ENCODE measurements at regions not wholly inside any gene's neighbourhood (a gene's known extent, or its start where the extent isn't known, plus 50 kb on each side); places are given as distances from the start of the nearest gene placed in this dataset.
"Not testable (repeated sequence)": the region's sequence is repeated elsewhere in the genome, so short reads cannot be mapped to it uniquely, and the experiment has no call there.

DNA sequence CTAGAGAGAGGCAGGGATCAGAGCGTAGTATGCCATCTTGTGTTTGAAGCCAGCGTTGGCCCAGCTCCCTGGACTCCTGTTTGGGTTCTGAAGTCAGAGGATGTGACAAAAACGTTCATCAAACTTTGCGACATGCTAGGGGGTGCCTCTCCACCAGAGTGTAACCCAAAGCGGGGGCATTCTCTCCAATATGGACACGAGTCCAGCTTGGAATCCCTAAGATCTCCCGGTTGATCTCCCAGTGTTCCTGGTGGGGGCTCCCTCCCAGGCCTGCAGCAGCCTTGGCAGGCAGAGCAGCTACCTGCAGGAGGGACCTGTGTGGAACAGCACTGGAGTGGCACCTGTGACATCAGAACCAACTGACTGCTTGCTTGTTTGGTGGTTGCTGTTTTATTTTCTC lies 218.8 kb upstream of the ECI2 start:
- DNase-seq (ENCODE audit: low read depth in 2 of 2) = no peak

DNA sequence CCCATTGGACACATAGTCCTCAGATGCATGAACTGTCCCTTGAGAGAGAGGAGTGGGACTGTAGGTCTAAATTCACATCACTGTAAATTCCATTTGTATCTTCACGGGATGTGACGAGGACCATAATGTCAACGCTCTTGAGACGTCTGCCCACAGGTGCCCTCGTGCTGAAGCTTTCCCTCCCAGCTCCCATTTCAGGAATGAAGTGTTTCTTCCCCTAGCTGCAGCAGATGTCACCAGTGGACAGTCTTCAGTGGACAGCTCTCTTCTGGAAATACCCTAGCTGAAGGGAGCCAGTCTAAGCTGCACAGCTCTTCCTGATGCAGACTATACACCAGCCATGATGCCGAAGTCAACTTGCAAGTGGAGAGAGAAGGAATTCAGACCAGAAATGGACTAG lies 217.4 kb upstream of the ECI2 start:
- no peak for DNase-seq (ENCODE audit: low read depth in 2 of 2)

DNA sequence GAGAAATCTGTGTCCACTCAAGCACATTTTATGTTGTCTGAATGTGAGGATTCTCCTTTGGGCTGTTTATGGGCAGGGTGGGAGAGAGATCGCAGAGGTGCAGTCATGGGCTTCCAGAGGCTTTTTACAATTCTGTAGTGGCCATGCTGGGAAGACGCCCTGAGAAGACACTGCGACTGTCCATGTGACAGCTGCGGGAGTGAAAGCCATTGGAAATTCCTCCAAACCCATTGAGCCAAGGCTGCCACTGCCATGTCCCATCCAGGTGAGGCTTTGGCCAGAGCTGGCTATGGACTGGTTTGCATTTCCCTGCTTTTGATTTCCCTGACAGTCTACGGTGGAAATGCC lies 216.9 kb upstream of the ECI2 start:
- DNase-seq (ENCODE audit: low read depth in 2 of 2) = no peak

- no peak for DNase-seq (ENCODE audit: low read depth in 2 of 2)
Observed at GRCh38 chr6:4351520-4352321, 216.3 kb upstream of the ECI2 start.

DNA sequence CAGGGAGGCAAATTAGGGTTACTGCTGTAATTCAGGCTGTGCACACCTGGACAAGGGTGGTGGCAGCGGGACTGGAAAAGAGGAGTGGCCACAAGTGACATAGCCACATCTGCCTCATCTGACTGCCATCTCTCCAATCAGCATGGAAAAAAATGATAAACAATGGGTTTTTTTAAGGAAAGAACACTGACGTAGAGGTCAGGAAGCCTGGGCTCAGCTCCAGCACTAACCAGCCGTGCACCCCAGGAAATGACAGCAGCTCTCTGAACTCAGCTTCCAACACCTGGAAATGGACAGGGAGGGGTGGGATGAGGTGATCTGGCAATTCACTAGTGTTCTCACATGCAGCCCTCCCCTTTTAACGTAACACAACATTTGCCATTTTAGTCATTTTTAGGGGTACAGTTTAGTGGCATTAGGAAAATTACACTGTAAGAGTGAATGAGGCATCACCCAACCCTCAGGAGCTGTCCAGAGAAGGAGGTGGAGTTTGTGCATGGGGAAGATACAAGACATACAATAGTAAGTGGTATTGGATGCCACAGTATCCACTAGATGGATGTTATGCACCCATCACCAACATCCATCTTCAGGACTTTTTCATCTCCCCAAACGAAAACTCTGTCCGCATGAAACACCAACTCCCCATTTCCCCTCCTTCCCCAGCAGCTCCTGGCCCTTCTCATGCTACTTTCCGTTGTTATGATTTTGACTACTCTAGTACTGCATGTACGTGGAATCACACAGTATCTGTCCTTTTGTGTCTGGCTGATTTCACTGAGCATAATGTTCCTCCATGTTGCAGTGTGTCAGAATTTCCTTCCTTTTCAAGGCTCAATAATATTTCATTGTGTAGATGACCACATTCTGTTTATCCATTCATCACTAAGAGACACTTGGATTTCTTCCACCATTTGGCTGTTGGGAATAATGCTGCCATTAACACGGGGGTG lies 215.5 kb upstream of the ECI2 start:
- DNase-seq (ENCODE audit: low read depth in 2 of 2) = no peak

GRCh38 chr6:4349931-4350330 lies 214.6 kb upstream of the ECI2 start:
- no peak for DNase-seq (ENCODE audit: low read depth in 2 of 2)

DNA sequence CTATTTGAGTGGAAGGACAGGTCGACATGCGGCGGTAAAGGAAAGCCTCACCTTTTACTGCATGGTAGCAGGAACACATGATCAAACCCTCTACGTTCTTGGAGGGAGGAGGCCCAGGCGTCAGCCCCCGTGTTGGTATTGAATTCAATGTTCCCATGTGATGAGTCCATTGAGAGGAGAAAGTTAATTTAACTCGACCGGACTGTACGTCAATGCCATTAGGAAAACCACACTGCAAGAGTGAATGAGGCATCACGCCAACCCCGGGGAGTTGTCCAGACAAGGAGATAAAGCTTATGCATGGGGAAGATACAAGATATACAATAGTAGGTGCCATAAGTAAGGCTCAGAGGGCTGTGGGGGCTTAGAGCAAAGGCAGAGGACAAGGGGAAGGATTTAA lies 213.9 kb upstream of the ECI2 start:
- no peak for DNase-seq (ENCODE audit: low read depth in 2 of 2)

GRCh38 chr6:4348462-4349112 lies 213.2 kb upstream of the ECI2 start:
- DNase-seq (ENCODE audit: low read depth in 2 of 2) = no peak

- DNase-seq (ENCODE audit: low read depth in 2 of 2) = no peak
Observed at GRCh38 chr6:4347877-4348276, 212.5 kb upstream of the ECI2 start.

DNA sequence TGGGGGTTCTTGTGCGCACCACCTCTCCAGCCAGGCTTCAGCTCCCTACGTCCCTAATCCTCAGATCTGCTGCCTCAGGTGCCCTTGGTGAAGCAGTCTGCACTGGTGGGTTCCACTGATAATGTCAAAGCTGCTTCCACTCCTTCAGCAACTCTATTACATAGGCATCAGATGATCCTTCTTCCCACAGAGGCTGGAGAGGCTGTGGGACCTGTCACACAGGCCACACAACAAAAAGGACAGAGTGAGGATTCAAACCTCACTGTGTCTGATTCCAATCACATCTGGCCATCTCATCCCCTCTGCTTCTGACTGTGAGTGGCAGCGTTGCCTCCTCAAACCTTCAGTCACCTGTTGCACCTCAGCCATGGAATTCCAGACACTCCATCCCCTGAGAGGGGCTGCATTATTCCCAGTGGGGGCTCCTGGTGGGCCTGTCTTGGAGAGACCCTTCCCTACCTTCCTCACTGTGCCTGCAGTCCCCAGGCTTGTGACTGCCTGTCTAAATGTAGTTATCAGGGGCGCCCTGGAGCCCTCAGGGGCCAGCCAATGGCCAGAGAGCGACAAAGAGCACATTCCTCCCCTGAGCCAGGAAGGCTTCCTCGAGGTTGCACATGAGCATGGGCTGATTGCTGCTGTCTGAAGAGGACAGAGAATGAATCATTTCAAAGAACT lies 211.4 kb upstream of the ECI2 start:
- DNase-seq (ENCODE audit: low read depth in 2 of 2) = no peak

- no peak for DNase-seq (ENCODE audit: low read depth in 2 of 2)
Observed at GRCh38 chr6:4345543-4345942, 210.2 kb upstream of the ECI2 start.

- no peak for DNase-seq (ENCODE audit: low read depth in 2 of 2)
Observed at GRCh38 chr6:4344317-4344899, 209.0 kb upstream of the ECI2 start.

- DNase-seq (ENCODE audit: low read depth in 2 of 2) = no peak
Observed at GRCh38 chr6:4342407-4343137, 207.2 kb upstream of the ECI2 start.

DNA sequence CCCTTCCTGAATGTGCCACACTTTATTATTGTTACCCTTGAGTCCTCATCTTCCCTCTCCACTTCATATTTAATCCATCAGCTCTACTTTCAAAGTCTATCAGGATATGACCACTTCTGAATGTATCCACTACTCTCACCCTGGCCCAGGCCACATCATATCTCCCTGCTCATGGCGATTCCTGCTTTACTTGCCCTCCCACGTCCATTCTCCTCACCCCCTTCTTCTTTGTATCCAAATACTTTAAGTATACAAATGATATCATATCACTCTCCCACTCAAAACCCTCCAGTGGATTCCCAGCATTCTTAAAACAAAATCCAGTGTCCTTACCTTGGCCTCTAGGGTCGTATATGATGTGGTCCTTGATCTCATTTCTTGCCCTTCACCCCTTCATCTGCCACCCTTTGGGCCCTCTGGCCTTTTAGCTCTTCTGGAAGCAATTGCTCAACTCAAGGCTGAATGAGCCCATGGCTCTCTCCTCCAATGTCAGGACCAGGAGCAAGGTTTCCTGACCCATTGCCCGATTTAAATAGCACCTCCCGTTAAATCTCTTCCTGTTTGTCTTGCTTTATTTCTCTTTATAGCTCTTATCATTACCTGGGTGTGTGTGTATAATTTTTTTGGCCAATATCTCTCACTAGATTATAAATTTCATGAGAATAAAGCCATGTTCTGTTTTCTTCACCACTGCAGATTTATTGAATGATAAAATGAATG lies 205.9 kb upstream of the ECI2 start:
- no peak for DNase-seq (ENCODE audit: low read depth in 2 of 2)

DNA sequence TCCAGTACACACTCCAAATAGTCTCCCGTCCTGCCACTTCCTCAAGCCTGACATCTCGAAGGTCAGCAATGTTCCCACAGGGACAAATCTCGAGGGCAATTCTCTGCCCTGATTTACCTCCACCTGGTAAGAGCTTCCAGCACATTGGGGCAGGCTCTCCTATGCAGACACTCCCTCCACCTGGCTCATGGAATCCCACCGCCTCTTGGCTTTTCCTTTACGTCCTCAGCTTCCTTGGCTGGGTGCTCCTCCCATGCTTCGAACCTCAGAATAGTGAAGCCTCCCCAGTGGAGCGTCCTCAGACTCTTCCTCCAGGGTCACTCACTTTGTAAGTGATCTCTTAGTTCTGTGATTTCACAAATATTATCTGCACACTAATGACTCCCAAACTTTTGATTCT lies 205.2 kb upstream of the ECI2 start:
- DNase-seq (ENCODE audit: low read depth in 2 of 2) = no peak

DNA sequence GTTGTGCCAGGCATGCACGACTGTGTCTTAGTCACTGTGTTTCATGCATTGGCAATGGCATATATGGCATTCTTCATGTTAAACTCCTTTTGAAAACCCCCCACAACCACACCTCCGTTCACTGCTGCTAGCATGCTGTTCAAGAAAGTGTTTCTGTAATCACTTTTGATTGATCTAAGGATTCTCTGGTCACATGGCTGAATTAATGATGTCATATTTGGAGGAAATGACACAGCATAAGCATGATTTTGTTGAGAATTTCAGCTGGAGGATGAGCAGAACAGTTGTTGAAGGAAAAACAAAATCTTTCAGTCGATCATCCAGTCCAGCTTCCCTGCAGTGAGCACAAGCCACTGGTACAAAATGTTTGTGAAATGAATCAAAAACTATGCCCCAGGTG lies 203.5 kb upstream of the ECI2 start:
- DNase-seq (ENCODE audit: low read depth in 2 of 2) = no peak

DNA sequence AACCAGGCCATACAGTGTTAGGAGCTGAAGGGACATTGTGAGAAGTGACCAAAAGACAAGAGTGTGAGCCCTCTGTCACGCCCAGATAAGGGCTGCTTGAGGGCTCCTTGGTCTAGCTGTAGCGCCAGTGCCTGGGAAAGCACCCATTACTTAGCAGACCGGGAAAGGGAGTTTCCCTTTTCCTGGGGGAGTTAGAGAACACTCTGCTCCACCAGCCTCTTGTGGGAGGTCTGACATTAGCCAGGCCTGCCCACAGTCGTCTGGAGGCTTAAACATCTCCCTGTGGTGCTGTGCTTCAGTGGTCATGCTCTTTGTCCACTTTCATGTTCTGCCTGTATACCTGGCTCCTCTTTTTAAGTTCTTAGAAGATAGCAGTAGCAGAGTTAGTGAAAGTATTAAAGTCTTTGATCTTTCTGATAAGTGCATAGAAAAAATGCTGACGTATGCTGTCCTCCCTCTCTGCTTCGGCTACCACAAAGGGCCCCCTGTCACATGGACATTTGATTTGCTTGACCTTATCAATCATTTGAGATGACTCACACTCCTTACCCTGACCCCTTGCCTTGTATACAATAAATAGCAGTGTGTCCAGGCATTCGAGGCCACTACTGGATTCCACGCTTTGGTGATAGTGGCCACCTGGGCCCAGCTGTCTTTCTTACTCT lies 201.5 kb upstream of the ECI2 start:
- no peak for DNase-seq (ENCODE audit: low read depth in 2 of 2)

DNA sequence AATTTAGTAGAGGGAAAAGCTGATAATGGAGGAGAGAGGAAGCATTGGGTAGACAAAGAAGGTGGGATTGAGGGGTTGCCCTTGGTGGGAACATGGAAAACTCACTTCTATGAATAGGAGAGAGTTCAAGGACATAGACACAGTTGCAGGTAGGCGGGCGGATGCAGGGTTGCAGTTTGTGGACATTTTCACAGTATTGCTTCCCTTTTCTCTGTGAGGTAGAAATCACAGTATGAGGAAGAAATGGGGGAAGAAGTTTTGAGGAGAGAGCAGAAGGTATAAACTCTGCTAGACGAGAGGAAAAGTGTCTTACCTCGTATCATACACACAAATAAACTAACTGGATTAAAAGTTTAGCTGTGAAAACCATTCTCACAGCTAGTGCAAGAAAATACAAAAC lies 200.7 kb upstream of the ECI2 start:
- no peak for DNase-seq (ENCODE audit: low read depth in 2 of 2)

DNA sequence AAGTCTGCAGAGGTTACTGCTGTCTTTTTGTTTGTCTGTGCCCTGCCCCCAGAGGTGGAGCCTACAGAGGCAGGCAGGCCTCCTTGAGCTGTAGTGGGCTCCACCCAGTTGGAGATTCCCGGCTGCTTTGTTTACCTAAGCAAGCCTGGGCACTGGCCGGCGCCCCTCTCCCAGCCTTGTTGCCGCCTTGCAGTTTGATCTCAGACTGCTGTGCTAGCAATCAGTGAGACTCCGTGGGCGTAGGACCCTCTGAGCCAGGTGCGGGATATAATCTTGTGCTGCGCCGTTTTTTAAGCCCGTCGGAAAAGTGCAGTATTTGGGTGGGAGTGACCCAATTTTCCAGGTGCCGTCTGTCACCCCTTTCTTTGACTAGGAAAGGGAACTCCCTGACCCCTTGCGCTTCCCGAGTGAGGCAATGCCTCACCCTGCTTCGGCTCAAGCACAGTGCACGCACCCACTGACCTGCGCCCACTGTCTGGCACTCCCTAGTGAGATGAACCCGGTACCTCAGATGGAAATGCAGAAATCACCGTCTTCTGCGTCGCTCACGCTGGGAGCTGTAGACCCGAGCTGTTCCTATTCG lies 198.9 kb upstream of the ECI2 start:
- DNase-seq (ENCODE audit: low read depth in 2 of 2) = not testable (repeated sequence)

Measured in activated CD4-positive, alpha-beta T cell treated with anti-CD3 and anti-CD28 coated beads for 24 hours (primary cell).